DOHH2 (cell line): ENCODE measurements at regions not wholly inside any gene's neighbourhood (a gene's known extent, or its start where the extent isn't known, plus 50 kb on each side); places are given as distances from the start of the nearest gene placed in this dataset.

Experiments used
- H3F3A ChIP-seq: fragments of 200-600 bp; sonication (generic), shearing (Covaris generic); 2 replicates; pipeline ENCODE4 v1.6.0; 2016; ENCODE audit warnings: antibody characterized with exemption, mild to moderate bottlenecking; ENCODE audit not compliant: control insufficient read depth, insufficient read depth
- H3K27ac ChIP-seq: fragments of 200-600 bp; sonication (generic); 2 replicates; pipeline ENCODE4 v1.5.1; 2014; ENCODE audit warnings: low read depth, mild to moderate bottlenecking, low read length, moderate library complexity
- H3K27me3 ChIP-seq: fragments of 200-600 bp; sonication (generic); 2 replicates; pipeline ENCODE4 v1.6.1; 2014; ENCODE audit warnings: mild to moderate bottlenecking, low read length, mixed read lengths; ENCODE audit not compliant: control insufficient read depth
- H3K36me3 ChIP-seq: fragments of 200-600 bp; sonication (generic); 2 replicates; pipeline ENCODE4 v1.6.1; 2014; ENCODE audit warnings: mild to moderate bottlenecking, low read length, moderate library complexity, mixed read lengths; ENCODE audit not compliant: control insufficient read depth
- H3K4me1 ChIP-seq: fragments of 200-600 bp; sonication (generic); 2 replicates; pipeline ENCODE4 v1.6.1; 2014; ENCODE audit warnings: mild to moderate bottlenecking, low read length, mixed read lengths; ENCODE audit not compliant: control insufficient read depth
- H3K4me2 ChIP-seq: fragments of 200-600 bp; sonication (generic); 2 replicates; pipeline ENCODE4 v1.6.0; 2014; ENCODE audit warnings: mild to moderate bottlenecking, low read length, moderate library complexity
- H3K4me3 ChIP-seq: fragments of 200-600 bp; sonication (generic); 2 replicates; pipeline ENCODE4 v1.5.1; 2014; ENCODE audit warnings: mild to moderate bottlenecking, low read length, mixed read lengths
- H3K79me2 ChIP-seq: fragments of 200-600 bp; sonication (generic); 2 replicates; pipeline ENCODE4 v1.6.1; 2014; ENCODE audit warnings: mild to moderate bottlenecking, low read length, mixed read lengths; ENCODE audit not compliant: control insufficient read depth
- H3K9me2 ChIP-seq: fragments of 200-600 bp; sonication (generic); replicated peaks from 2 replicates; pipeline ENCODE4 v1.6.1; 2014; ENCODE audit warnings: mild to moderate bottlenecking, low read length, mixed read lengths; ENCODE audit not compliant: control insufficient read depth
- H3K9me3 ChIP-seq: fragments of 200-600 bp; sonication (generic); 2 replicates; pipeline ENCODE4 v1.6.1; 2014; ENCODE audit warnings: antibody characterized with exemption, low read length, mixed read lengths; ENCODE audit not compliant: control insufficient read depth, insufficient read depth
- H4K20me1 ChIP-seq: fragments of 200-600 bp; sonication (generic); 2 replicates; pipeline ENCODE4 v1.6.0; 2014; ENCODE audit warnings: low read depth, mild to moderate bottlenecking, antibody characterized with exemption, low read length, moderate library complexity; ENCODE audit not compliant: control insufficient read depth, insufficient read depth
- CTCF ChIP-seq: fragments of 200-600 bp; sonication (generic); IDR thresholded peaks from one replicate; pipeline ENCODE4 v1.5.1; 2014; ENCODE audit warnings: antibody characterized with exemption, mild to moderate bottlenecking, low read depth, low read length; ENCODE audit not compliant: poor library complexity, severe bottlenecking
- EZH2phosphoT487 ChIP-seq: fragments of 200-600 bp; sonication (generic); IDR thresholded peaks from 2 replicates; pipeline ENCODE4 v1.6.1; 2017; ENCODE audit warnings: borderline replicate concordance, mild to moderate bottlenecking, antibody characterized with exemption, low read length, moderate library complexity, mixed read lengths

DNA sequence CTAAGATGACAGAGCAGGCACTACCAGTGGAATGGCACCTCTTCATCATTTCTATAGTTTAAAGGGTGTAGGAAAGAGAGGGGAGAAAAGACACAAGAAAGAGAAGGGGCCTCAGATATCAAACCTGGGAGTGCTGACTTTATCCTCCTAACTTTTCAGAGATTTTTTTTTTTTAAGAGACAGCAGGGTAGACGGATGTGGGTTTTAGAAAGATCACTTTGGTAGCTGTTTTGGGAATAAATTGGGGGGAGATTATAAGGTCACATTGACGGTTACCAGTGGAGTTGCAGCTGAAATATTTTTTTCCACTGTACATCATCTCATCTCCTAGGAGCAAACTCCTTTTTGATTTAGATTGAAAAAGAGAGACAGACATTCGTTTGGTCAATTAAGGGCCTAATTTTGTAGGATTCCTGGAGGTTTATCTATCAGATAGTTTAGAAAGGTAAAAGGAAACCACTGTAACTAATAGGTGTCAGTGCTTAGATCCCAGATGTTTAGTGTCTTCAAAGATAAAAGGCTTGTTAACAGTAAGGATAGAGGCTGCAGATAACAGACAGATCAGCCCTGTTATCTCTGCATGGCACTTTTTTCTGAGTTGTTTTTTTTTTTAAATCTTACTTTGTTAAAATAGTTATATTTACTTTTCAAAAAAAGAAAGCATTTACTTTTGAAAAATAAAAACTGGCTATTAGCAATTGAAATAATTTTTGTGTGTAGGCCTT is 1057.0 kb downstream of the IGSF11 start:
- no peaks in the 10 kb centered on the region for H3K4me1 ChIP-seq
- H3K36me3 ChIP-seq: no peaks in the 10 kb centered on the region
- H4K20me1 ChIP-seq: no peaks in the 10 kb centered on the region
- H3K27ac ChIP-seq: no peak overlapping the region
- no peaks in the 10 kb centered on the region for H3K79me2 ChIP-seq
- no peaks in the 10 kb centered on the region for H3F3A ChIP-seq
- H3K9me2 ChIP-seq: no peaks in the 10 kb centered on the region
- H3K9me3 ChIP-seq: no peaks in the 10 kb centered on the region
- TF ChIP-seq CTCF (no peak), EZH2phosphoT487 (no peak)
- H3K27me3 ChIP-seq: no peaks in the 10 kb centered on the region
- no peak overlapping the region for H3K4me2 ChIP-seq
- no peak overlapping the region for H3K4me3 ChIP-seq

DNA sequence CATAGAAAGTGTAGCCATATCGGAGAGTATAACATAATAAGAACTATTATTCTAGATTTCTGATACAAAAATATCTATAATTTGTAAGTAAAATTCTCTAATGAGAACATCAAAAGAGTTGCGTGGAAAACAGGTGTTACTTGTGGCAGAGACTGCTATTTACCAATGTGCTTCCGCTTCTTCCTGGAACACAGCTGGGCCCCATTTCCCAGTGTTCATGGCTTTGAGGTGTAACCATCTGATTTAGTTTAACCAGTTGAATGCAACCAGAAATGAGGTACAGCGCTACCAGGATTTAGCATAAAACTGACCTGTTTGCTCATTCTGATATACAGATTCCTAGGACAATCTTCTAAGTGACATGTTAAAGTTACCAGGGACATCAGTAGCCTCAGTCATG is 1055.2 kb downstream of the IGSF11 start:
- Histone ChIP-seq H3K27ac (no peak overlapping the region), H4K20me1 (no peaks in the 10 kb centered on the region), H3K4me3 (no peak overlapping the region), H3K9me2 (no peaks in the 10 kb centered on the region), H3F3A (no peaks in the 10 kb centered on the region), H3K4me1 (no peaks in the 10 kb centered on the region), H3K36me3 (no peaks in the 10 kb centered on the region), H3K9me3 (no peaks in the 10 kb centered on the region), H3K27me3 (no peaks in the 10 kb centered on the region), H3K79me2 (no peaks in the 10 kb centered on the region), H3K4me2 (no peak overlapping the region)
- TF ChIP-seq CTCF (no peak), EZH2phosphoT487 (no peak)

- TF ChIP-seq CTCF: no peak
- no peak for TF ChIP-seq EZH2phosphoT487
- no peak overlapping the region for H3K27ac ChIP-seq
- H3K4me2 ChIP-seq: no peak overlapping the region
These were observed 1047.4 kb downstream of the IGSF11 start for GRCh38 chr3:117987256-117987655.

More at GRCh38 chr3:117987256-117987655, 1047.4 kb downstream of the IGSF11 start:
- H3K36me3 ChIP-seq: no peaks in the 10 kb centered on the region
- H3K4me1 ChIP-seq: no peaks in the 10 kb centered on the region
- H3K27me3 ChIP-seq: no peaks in the 10 kb centered on the region
- no peak overlapping the region for H3K4me3 ChIP-seq
- H3K9me2 ChIP-seq: no peaks in the 10 kb centered on the region
- no peaks in the 10 kb centered on the region for H4K20me1 ChIP-seq
- H3F3A ChIP-seq: no peaks in the 10 kb centered on the region
- H3K79me2 ChIP-seq: no peaks in the 10 kb centered on the region
- no peaks in the 10 kb centered on the region for H3K9me3 ChIP-seq
